NCI-H2107 treated with DMSO at 0.1 percent for 48 hours (cell line): ENCODE measurements at regions not wholly inside any gene's neighbourhood (a gene's known extent, or its start where the extent isn't known, plus 50 kb on each side); places are given as distances from the start of the nearest gene placed in this dataset.
"Not testable (repeated sequence)": the region's sequence is repeated elsewhere in the genome, so short reads cannot be mapped to it uniquely, and the experiment has no call there.

Experiments used
- DNase-seq: peaks from one replicate; lab custom pipeline; 2025; ENCODE audit not compliant: unreplicated experiment; lab: John Stamatoyannopoulos, UW

DNA sequence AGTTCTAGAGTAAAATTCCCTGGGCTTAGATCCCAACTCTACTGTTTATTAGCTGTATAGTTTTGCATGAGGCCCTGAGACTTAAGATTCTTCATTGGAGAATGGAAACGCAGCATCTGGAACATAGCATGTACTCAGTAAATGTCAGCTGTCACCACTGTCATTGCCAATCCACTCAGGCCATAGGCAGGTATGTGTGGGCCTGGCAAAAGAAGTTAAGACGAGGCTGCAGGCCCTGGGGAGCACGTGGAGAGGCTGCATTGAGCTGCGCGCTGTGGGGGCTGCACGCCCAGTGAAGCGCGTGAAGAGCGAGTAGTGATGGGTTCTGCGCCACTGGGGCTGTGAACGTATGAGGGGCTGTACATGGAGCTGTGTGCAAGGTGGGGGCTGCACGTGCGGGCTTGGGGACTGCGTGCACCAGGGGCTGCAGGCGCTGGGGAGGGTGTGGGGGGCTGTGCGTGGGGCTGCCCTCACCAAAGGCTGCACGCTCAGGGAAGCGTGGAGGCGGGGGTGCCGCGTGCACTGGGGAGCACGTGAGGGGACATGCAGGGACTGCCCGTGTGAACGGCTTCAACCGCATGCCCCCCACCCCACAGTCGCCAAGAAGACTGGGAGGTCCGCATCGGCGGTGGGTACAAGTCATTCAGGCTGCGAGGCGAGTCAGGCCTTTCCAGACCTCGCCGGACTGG, 85.5 kb downstream of the PRR15 start:
- no peak for DNase-seq

GRCh38 chr7:29649876-29650275, 86.2 kb downstream of the PRR15 start:
- DNase-seq: no peak

- DNase-seq: no peak
Observed at GRCh38 chr7:29651477-29651876, 87.8 kb downstream of the PRR15 start.

DNA sequence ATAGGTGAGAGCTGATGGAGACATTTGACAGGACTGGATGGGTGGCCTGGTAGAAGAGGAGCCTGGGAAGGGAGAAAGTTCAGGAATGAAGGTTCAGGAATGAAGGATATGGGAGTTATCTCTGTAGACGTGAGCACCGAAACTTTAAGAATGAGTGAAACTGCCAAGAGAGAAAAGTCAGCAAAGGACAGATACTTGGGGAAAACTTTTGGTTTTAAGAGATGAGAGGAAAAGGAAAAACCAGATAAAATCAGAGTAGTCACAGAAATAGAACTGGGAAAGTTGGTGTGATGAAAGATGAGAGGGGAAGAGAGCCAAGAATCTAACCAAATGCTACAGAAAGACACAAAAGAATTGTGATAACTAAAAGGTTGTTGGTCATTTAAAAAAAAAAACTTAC, 88.9 kb downstream of the PRR15 start:
- no peak for DNase-seq

- peak; percentile 24 for DNase-seq
Observed at GRCh38 chr7:29654340-29654739, 90.7 kb downstream of the PRR15 start.

GRCh38 chr7:29657288-29657687, 93.7 kb downstream of the PRR15 start:
- no peak for DNase-seq

- no peak for DNase-seq
Observed at GRCh38 chr7:29657856-29658255, 94.2 kb downstream of the PRR15 start.

- DNase-seq: not testable (repeated sequence)
Observed at GRCh38 chr7:29659213-29659612, 95.6 kb downstream of the PRR15 start.

GRCh38 chr7:29662899-29663298, 99.3 kb downstream of the PRR15 start:
- not testable (repeated sequence) for DNase-seq

DNA sequence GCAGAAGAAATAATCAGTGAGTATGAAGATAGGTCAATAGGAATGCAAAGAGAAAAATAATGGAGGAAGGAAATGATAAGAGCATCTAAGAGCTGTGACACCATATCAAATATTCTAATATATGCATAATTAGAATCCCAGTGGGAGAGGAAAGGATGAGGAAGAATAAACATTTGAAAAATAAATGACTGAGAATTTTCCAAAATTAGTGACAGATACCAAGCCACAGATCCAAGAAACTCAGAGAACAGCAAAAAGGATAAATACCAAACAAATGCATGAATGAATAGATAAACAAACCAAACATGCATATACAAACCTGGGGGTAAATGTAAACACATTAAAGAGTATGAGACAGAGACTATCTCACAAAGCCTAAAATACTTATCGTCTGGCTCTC, 101.4 kb downstream of the PRR15 start:
- not testable (repeated sequence) for DNase-seq

DNA sequence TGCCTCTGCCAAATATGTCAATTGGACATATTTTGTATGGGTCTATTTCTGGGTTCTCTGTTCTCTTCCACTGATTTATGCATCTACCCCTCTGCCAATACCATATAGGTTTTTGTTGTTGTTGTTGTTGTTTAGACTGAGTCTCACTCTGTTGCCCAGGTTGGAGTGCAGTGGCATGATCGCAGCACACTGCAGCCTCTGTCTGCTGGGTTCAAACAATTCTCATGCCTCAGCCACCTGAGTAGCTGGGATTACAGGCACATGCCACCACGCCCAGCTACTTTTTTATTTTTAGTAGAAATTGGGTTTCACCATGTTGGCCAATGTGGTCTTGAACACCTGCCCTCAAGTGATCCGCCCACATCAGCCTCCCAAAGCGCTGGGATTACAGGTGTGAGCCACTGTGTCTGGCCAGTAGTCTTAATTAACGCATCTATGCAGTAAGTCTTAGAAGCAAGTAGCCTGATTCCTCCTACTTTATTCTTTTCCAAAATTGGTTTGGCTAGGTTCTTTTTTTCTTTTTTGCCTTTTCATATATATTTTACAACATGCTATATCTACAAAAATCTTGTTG, 103.5 kb downstream of the PRR15 start:
- DNase-seq: not testable (repeated sequence)

- not testable (repeated sequence) for DNase-seq
Observed at GRCh38 chr7:29671286-29671685, 107.7 kb downstream of the PRR15 start.

GRCh38 chr7:29673635-29674034, 110.0 kb downstream of the PRR15 start:
- DNase-seq: not testable (repeated sequence)

DNA sequence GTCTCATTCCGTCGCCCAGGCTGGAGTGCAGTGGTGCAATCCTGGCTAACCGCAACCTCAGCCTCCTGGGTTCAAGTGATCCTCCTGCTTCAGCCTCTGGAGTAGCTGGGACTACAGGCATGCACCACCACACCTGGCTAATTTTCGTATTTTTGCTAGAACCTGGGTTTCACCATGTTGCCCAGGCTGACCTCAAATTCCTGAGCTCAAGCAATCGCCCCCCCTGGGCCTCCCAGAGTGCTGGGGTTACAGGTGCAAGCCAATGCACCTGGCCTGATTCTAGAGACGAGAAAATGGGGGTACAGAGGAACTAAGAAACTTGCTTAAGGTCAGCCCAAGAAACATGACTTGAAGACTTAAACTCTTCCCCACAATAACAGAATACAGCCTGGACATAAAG, 111.0 kb downstream of the PRR15 start:
- not testable (repeated sequence) for DNase-seq

- not testable (repeated sequence) for DNase-seq
Observed at GRCh38 chr7:29677254-29677653, 113.6 kb downstream of the PRR15 start.

GRCh38 chr7:29679963-29680362, 116.3 kb downstream of the PRR15 start:
- not testable (repeated sequence) for DNase-seq

- not testable (repeated sequence) for DNase-seq
Observed at GRCh38 chr7:29680601-29681000, 117.0 kb downstream of the PRR15 start.

DNA sequence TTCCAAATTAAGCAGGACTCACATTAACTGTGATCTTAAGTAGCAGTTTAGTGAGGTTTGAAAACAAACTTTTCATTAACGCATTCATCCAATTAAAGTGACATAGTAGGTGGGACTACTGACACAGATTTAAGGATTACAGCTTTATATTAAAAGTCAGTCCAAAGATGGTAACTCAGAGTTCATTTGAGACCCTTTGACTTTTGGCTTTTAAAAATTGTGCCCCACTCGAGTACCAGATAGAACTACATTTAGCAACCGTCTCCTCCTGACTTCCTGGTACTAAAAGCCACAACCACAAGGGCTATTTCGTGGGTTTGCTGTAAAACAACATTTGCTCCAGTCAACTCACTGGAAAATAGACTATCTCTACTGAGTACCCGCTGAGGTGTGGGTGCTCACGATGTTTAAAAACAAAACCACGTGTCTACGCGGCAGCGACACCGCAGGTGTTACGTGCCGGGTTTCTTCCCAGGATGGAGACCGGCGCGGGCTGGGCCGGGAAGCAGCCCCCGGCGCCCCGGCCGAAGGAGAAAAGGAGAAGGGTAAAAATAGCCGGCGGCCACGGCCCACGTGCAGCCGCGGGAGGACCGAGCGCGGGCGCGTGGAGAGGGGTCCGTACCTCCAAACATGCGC, 120.6 kb downstream of the PRR15 start:
- DNase-seq: not testable (repeated sequence)

DNA sequence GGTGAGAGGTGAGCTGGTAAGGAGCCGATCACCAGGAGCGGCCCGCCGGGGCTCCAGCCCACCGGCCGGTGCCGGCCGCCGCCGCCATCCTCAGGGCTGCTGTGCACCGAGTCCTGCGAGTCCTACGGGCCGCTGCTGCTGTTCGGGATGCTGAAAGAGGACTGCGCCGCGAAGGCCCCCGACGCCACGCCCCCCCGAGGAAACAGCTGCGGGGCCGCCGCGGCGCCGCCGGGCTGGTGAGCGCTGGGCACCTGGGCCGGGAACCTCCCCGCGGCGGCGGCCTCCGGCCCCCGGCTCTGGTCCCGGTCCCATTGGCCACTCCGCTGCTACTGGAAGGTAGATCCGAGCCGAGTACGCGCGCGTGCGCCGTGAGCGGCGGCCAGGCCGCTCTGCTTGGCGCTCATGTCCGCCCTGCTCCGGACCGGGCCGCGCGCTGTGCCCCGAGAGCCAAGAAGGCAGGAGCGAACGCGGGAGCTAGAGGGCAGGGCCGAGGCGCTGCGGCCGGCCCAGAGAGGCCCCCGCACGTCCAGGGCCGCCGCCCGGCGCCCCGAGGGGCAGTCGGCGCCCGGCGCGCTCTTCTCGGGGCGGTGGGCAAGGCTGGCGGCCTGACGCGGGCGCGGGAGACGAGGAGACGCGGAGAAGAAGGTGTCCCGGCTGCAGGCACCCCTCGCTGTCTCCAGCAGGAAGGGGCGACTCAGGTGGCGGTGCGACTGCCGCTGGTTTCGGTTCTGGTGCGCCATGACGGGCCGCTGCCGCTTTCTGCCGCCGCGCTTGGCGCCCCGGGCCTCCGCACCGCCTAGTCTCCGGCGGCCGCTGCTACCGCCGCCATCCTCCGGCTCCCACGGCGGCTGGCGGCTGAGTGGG, 121.3 kb upstream of the WIPF3 start:
- DNase-seq: no peak

- not testable (repeated sequence) for DNase-seq
Observed at GRCh38 chr7:29685651-29686271, 120.5 kb upstream of the WIPF3 start.

DNA sequence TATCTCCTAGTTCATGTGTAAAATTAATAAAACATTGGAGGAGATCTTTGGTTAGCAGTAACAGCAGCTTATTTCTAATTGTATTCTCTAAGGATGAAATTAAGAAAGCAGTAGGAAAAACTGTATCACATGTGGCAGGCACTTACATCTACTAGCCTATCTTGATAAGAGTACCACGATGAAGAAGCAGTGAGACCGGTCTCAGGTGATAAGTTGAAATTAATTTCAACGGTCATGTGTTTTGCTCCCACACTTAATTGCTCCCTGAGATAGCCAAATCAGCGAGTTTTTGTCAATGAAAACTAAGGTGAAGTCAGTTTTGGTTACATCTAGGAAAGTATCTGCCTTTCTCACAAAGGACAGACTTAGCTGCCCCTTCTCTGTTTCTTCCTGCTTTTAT, 115.8 kb upstream of the WIPF3 start:
- DNase-seq: not testable (repeated sequence)
